ENCODE measurements at regions not wholly inside any gene's neighbourhood (a gene's known extent, or its start where the extent isn't known, plus 50 kb on each side); places are given as distances from the start of the nearest gene placed in this dataset.

GRCh38 chr5:136620016-136620419 is 254.7 kb upstream of the TRPC7 start:
- Histone ChIP-seq H3K27me3 (no peaks in the 10 kb centered on the region), H3K4me1 (no peaks in the 10 kb centered on the region), H3K27ac (no peak overlapping the region), H3K36me3 (no peaks in the 10 kb centered on the region), H3K4me3 (no peak overlapping the region), H3K9me3 (no peaks in the 10 kb centered on the region)
- intact Hi-C loops (cut with DNase I; ENCODE audit: low total_unique reads) = no loop called here
- no peak for DNase-seq (ENCODE audit: low spot score in 2 of 2)
- TF ChIP-seq POLR2A (IDR thresholded peaks at IDR 0.05) (no peak), CTCF (IDR thresholded peaks at IDR 0.05) (no peak), POLR2AphosphoS5 (IDR thresholded peaks at IDR 0.05) (no peak)

- H3K36me3 ChIP-seq = no peaks in the 10 kb centered on the region
- TF ChIP-seq POLR2A (IDR thresholded peaks at IDR 0.05) (no peak), CTCF (IDR thresholded peaks at IDR 0.05) (no peak), POLR2AphosphoS5 (IDR thresholded peaks at IDR 0.05) (no peak)
- DNase-seq (ENCODE audit: low spot score in 2 of 2) = no peak
- no peaks in the 10 kb centered on the region for H3K27me3 ChIP-seq
- no peak overlapping the region for H3K4me3 ChIP-seq
- intact Hi-C loops (cut with DNase I; ENCODE audit: low total_unique reads) = no loop called here
- H3K4me1 ChIP-seq = no peaks in the 10 kb centered on the region
- H3K27ac ChIP-seq = no peak overlapping the region
- H3K9me3 ChIP-seq = no peaks in the 10 kb centered on the region
Measured at GRCh38 chr5:136619556-136619955, 254.2 kb upstream of the TRPC7 start.

GRCh38 chr5:136615251-136616119 is 250.1 kb upstream of the TRPC7 start:
- DNase-seq (ENCODE audit: low spot score in 2 of 2) = no peak
- no peak overlapping the region for H3K4me3 ChIP-seq

GRCh38 chr5:136613230-136613629 is 247.9 kb upstream of the TRPC7 start:
- DNase-seq (ENCODE audit: low spot score in 2 of 2) = no peak
- Histone ChIP-seq H3K4me3 (no peak overlapping the region), H3K9me3 (no peaks in the 10 kb centered on the region), H3K27me3 (no peaks in the 10 kb centered on the region), H3K36me3 (no peaks in the 10 kb centered on the region), H3K27ac (no peak overlapping the region), H3K4me1 (no peaks in the 10 kb centered on the region)
- no peak for TF ChIP-seq CTCF (IDR thresholded peaks at IDR 0.05)
- no peak for TF ChIP-seq POLR2A (IDR thresholded peaks at IDR 0.05)
- no peak for TF ChIP-seq POLR2AphosphoS5 (IDR thresholded peaks at IDR 0.05)
- intact Hi-C loops (cut with DNase I; ENCODE audit: low total_unique reads) = no loop called here

More at GRCh38 chr5:136615251-136616119, 250.1 kb upstream of the TRPC7 start:
- Histone ChIP-seq H3K27me3 (no peaks in the 10 kb centered on the region), H3K9me3 (no peaks in the 10 kb centered on the region), H3K4me1 (no peaks in the 10 kb centered on the region), H3K27ac (no peak overlapping the region), H3K36me3 (no peaks in the 10 kb centered on the region)
- intact Hi-C loops (cut with DNase I; ENCODE audit: low total_unique reads) = no loop called here
- TF ChIP-seq POLR2A (IDR thresholded peaks at IDR 0.05) (no peak), CTCF (IDR thresholded peaks at IDR 0.05) (no peak), POLR2AphosphoS5 (IDR thresholded peaks at IDR 0.05) (no peak)

- intact Hi-C loops (cut with DNase I; ENCODE audit: low total_unique reads) = no loop called here
- H3K36me3 ChIP-seq = no peaks in the 10 kb centered on the region
- H3K9me3 ChIP-seq = peaks cover 12 to 24% of the 10 kb centered on the region in 2 donors
- no peak overlapping the region for H3K27ac ChIP-seq
- H3K4me1 ChIP-seq = no peaks in the 10 kb centered on the region
- no peak for DNase-seq (ENCODE audit: low spot score in 2 of 2)
- TF ChIP-seq CTCF (IDR thresholded peaks at IDR 0.05) = no peak
- TF ChIP-seq POLR2A (IDR thresholded peaks at IDR 0.05) = no peak
- no peak for TF ChIP-seq POLR2AphosphoS5 (IDR thresholded peaks at IDR 0.05)
- no peaks in the 10 kb centered on the region for H3K27me3 ChIP-seq
- H3K4me3 ChIP-seq = no peak overlapping the region
Measured at GRCh38 chr5:136605638-136606037, 240.3 kb upstream of the TRPC7 start.
